ENCODE measurements at regions not wholly inside any gene's neighbourhood (a gene's known extent, or its start where the extent isn't known, plus 50 kb on each side); places are given as distances from the start of the nearest gene placed in this dataset.

DNA sequence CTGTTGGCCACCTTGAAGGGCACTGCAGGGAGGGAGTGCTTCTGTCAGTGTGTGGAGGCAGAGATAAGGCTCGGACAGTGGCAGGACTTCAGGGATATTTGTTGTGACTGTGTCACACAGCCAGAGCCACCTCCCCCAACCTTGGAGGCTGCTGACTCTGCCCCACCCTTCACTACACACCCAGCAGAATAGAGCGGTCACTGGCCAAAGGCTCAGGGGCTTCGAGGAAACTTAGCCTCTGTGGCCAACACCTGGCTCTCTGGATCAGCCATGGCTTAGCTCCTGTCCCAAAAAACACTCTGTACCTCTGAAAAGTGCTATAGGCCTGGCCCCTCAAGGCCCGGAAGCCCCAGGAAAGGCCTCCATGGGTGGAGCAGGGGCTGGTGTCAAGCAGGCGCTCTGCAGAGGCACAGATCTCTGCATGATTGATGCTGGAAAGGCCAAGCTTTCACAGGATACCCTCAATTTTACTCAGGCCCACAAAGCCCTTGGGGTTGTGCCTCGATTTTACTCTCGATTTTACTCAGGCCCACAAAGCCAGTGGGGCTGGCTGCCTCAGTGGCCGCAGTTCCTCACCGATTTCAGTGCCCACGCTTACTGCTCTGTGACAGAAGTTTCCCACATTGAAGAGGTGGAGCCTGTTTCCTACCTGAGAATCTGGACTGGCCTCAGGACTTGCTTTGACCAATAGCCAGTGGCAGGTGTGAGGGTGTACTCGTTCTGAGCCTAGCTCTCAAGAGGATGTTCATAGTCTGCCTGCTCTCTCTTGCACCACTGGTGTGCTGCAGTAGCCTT lies 113.2 kb upstream of the GPR26 start:
- TF ChIP-seq, protein P1, sequence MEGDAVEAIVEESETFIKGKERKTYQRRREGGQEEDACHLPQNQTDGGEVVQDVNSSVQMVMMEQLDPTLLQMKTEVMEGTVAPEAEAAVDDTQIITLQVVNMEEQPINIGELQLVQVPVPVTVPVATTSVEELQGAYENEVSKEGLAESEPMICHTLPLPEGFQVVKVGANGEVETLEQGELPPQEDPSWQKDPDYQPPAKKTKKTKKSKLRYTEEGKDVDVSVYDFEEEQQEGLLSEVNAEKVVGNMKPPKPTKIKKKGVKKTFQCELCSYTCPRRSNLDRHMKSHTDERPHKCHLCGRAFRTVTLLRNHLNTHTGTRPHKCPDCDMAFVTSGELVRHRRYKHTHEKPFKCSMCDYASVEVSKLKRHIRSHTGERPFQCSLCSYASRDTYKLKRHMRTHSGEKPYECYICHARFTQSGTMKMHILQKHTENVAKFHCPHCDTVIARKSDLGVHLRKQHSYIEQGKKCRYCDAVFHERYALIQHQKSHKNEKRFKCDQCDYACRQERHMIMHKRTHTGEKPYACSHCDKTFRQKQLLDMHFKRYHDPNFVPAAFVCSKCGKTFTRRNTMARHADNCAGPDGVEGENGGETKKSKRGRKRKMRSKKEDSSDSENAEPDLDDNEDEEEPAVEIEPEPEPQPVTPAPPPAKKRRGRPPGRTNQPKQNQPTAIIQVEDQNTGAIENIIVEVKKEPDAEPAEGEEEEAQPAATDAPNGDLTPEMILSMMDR (IDR thresholded peaks at IDR 0.05) = no peak
- no peak for TF ChIP-seq POLR2A (IDR thresholded peaks at IDR 0.05)

Measured in vagina (tissue), 2 donors.